CD4-positive, alpha-beta T cell (primary cell): ENCODE measurements at regions not wholly inside any gene's neighbourhood (a gene's known extent, or its start where the extent isn't known, plus 50 kb on each side); places are given as distances from the start of the nearest gene placed in this dataset.

Experiments used
- ATAC-seq: fragments of 200-7000 bp; cut with Tn5 transposase; one replicate; pipeline ENCODE4 v1.10.0; 2022; ENCODE audit warnings: mild to moderate bottlenecking; ENCODE audit not compliant: poor library complexity
- CTCF ChIA-PET: fragments of 350-600 bp; sonication (Branson Sonifier 250); formaldehyde crosslinking; loops from one replicate; lab custom pipeline; 2021; ENCODE audit warnings: antibody characterized with exemption, inconsistent platforms; lab: Charles Lee
- POLR2A ChIA-PET: fragments of 350-600 bp; sonication (Branson Sonifier 250); formaldehyde crosslinking; loops from one replicate; lab custom pipeline; 2021; ENCODE audit warnings: antibody characterized with exemption, inconsistent platforms; lab: Charles Lee
- DNase-seq, 14 experiments: peaks; one replicate each; pipeline ENCODE4 v3.0.0-alpha.2; 2013 to 2020; ENCODE audit warnings: mixed read lengths in 2 of 14
- H3K27ac ChIP-seq, 2 donors: one replicate each; pipeline versions ENCODE4 v1.5.1 to v1.7.0; 2013; ENCODE audit warnings: low read length in 2 of 2, low read depth in 1 of 2, mild to moderate bottlenecking in 1 of 2
- H3K27me3 ChIP-seq, 2 experiments: 1 replicate in 1 of 2; 2 replicates in 1 of 2; pipeline versions ENCODE4 v1.6.1 to v1.7.0; 2013; ENCODE audit warnings: low read length in 2 of 2, control low read depth in 1 of 2, mild to moderate bottlenecking in 1 of 2, moderate library complexity in 1 of 2; ENCODE audit not compliant: insufficient read depth in 2 of 2, control insufficient read depth in 1 of 2
- H3K36me3 ChIP-seq: one replicate; pipeline ENCODE4 v1.6.1; 2013; ENCODE audit warnings: low read length, control low read depth; ENCODE audit not compliant: insufficient read depth
- H3K4me1 ChIP-seq: one replicate; pipeline ENCODE4 v1.6.1; 2013; ENCODE audit warnings: low read length, control low read depth; ENCODE audit not compliant: insufficient read depth
- H3K4me3 ChIP-seq: one replicate; pipeline ENCODE4 v1.5.1; 2013; ENCODE audit warnings: mild to moderate bottlenecking, low read length, moderate library complexity
- H3K9me3 ChIP-seq, 2 experiments: 1 replicate in 1 of 2; 2 replicates in 1 of 2; pipeline versions ENCODE4 v1.6.1 to v1.7.0; 2013; ENCODE audit warnings: low read length in 2 of 2, mild to moderate bottlenecking in 2 of 2, control low read depth in 1 of 2, moderate library complexity in 1 of 2; ENCODE audit not compliant: control insufficient read depth in 1 of 2, insufficient read depth in 1 of 2
- H3K27ac Mint-ChIP-seq: one replicate; pipeline ENCODE4 v1.8.0; 2020; ENCODE audit warnings: mixed read lengths
- H3K27me3 Mint-ChIP-seq: one replicate; pipeline ENCODE4 v1.8.0; 2021; ENCODE audit warnings: mixed read lengths
- H3K36me3 Mint-ChIP-seq: one replicate; pipeline ENCODE4 v1.8.0; 2021; ENCODE audit warnings: low read depth, mixed read lengths
- H3K4me1 Mint-ChIP-seq: one replicate; pipeline ENCODE4 v1.8.0; 2021; ENCODE audit warnings: low read depth, mixed read lengths
- H3K4me3 Mint-ChIP-seq: one replicate; pipeline ENCODE4 v1.8.0; 2020; ENCODE audit warnings: mild to moderate bottlenecking, mixed read lengths
- H3K9me3 Mint-ChIP-seq: one replicate; pipeline ENCODE4 v1.8.0; 2020; ENCODE audit warnings: mixed read lengths
- CTCF ChIP-seq: fragments of 200-600 bp; IDR thresholded peaks from one replicate; pipeline ENCODE4 v1.8.0; 2022; ENCODE audit warnings: antibody characterized with exemption, mild to moderate bottlenecking
- intact Hi-C, 2 experiments: fragments of 100-400 bp; cut with DNase I in 1 of 2; cut with micrococcal nuclease in 1 of 2; formaldehyde crosslinking; loops; one replicate each; pipeline versions ENCODE4 v1.15.1 to v1.9.0; 2023 to 2025; cut with DNase I, micrococcal nuclease

GRCh38 chr1:229147072-229147471 is 123.8 kb upstream of the RAB4A start:
- Histone ChIP-seq H3K4me1 (no peaks in the 10 kb centered on the region), H3K27ac (no peak overlapping the region), H3K36me3 (no peaks in the 10 kb centered on the region), H3K9me3 (no peaks in the 10 kb centered on the region), H3K4me3 (no peak overlapping the region), H3K27me3 (no peaks in the 10 kb centered on the region)
- ChIA-PET CTCF (no interaction called here), POLR2A (no interaction called here)
- intact Hi-C loops: no loop called here
- ATAC-seq: no peak
- DNase-seq: no peak
- Mint-ChIP-seq H3K36me3 (no peaks in the 10 kb centered on the region), H3K9me3 (no peaks in the 10 kb centered on the region), H3K27ac (no peak overlapping the region), H3K27me3 (no peaks in the 10 kb centered on the region), H3K4me3 (no peak overlapping the region), H3K4me1 (no peaks in the 10 kb centered on the region)
- no peak for TF ChIP-seq CTCF

- Histone ChIP-seq H3K27ac (no peak overlapping the region), H3K27me3 (no peaks in the 10 kb centered on the region), H3K4me3 (no peak overlapping the region), H3K4me1 (no peaks in the 10 kb centered on the region), H3K9me3 (no peaks in the 10 kb centered on the region), H3K36me3 (no peaks in the 10 kb centered on the region)
- Mint-ChIP-seq H3K27me3 (no peaks in the 10 kb centered on the region), H3K4me1 (peaks cover 6% of the 10 kb centered on the region), H3K27ac (no peak overlapping the region), H3K9me3 (no peaks in the 10 kb centered on the region), H3K36me3 (no peaks in the 10 kb centered on the region), H3K4me3 (no peak overlapping the region)
- intact Hi-C loops: no loop called here
- DNase-seq (no peak), ATAC-seq (no peak)
- TF ChIP-seq CTCF: no peak
- POLR2A ChIA-PET: no interaction called here
- CTCF ChIA-PET: no interaction called here
Observed at GRCh38 chr1:229148041-229148671, 122.8 kb upstream of the RAB4A start.

- POLR2A ChIA-PET: no interaction called here
- Mint-ChIP-seq H3K36me3 (no peaks in the 10 kb centered on the region), H3K27ac (no peak overlapping the region), H3K27me3 (no peaks in the 10 kb centered on the region), H3K4me1 (peaks cover 12% of the 10 kb centered on the region), H3K4me3 (no peak overlapping the region), H3K9me3 (no peaks in the 10 kb centered on the region)
- no peak for TF ChIP-seq CTCF
- H3K9me3 ChIP-seq: no peaks in the 10 kb centered on the region
- no peaks in the 10 kb centered on the region for H3K4me1 ChIP-seq
- H3K4me3 ChIP-seq: no peak overlapping the region
- H3K36me3 ChIP-seq: no peaks in the 10 kb centered on the region
- no peaks in the 10 kb centered on the region for H3K27me3 ChIP-seq
- no peak overlapping the region for H3K27ac ChIP-seq
- DNase-seq: no peak
- no peak for ATAC-seq
- CTCF ChIA-PET: no interaction called here
- intact Hi-C loops: no loop called here
Observed at GRCh38 chr1:229148743-229149142, 122.2 kb upstream of the RAB4A start.
